HG03175 (cell line): ENCODE measurements at regions not wholly inside any gene's neighbourhood (a gene's known extent, or its start where the extent isn't known, plus 50 kb on each side); places are given as distances from the start of the nearest gene placed in this dataset.
"Not testable (repeated sequence)": the region's sequence is repeated elsewhere in the genome, so short reads cannot be mapped to it uniquely, and the experiment has no call there.

Experiments used
- ATAC-seq: cut with Tn5 transposase; IDR thresholded peaks from one replicate; pipeline ENCODE4 v1.9.1; 2021; ENCODE audit warnings: mild to moderate bottlenecking, moderate library complexity; ENCODE audit not compliant: unreplicated experiment

DNA sequence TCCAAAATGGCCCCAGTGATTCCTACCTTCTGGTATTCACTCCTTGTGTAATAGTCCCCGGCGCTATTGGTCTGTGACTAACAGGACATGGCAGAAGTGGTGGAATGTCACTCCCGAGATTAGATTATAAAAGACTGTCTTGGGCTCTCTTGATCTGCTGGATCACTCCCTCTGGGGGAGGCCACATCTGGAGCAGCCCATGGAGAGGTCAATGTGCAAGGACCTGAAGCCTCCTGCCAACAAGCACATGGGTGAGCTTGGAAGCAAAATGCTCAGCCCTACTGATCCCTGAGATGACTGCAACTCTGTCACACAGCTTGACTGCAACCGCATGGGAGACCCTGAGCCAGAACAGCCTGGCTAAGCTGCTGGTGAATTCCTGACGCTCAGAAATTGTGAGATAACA, 94.3 kb upstream of the GLI2 start:
- no peak for ATAC-seq

DNA sequence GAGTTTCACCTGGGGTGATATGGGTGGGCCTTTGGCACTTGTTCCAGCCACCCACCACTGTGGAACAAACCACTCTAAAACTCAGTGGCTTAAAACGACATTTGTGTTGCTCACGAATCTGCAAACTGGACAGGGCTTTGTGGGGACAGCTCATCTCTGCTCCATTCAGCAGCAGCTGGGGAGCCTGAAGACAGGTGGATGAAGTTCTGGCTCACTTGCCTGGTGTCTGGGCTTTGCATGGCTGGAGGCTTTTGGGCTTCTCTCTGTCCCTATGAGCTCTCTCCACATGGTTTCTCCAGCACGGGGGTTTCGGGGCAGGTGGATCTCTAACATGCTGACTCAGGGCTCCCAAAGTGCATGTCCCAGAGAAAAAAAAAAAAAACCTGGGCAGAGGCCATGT, 93.0 kb upstream of the GLI2 start:
- no peak for ATAC-seq

DNA sequence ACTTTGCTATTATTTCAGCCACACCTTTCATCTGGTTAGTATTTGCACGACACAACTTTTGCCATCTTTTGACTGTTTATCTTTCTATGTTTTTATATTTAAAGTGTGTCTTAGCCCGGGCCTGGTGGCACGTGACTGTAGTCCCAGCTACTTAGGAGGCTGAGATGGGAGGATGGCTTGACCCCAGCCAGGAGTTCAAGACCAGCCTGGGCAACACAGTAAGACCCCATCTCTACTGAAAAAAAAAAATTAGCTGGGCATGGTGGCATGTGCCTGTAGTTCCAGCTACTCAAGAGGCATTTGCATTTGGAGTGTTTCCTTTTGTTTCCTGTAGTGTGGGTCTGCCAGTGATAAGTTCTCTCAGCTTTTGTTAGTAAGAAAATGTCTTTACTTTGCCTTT, 88.7 kb upstream of the GLI2 start:
- no peak for ATAC-seq

DNA sequence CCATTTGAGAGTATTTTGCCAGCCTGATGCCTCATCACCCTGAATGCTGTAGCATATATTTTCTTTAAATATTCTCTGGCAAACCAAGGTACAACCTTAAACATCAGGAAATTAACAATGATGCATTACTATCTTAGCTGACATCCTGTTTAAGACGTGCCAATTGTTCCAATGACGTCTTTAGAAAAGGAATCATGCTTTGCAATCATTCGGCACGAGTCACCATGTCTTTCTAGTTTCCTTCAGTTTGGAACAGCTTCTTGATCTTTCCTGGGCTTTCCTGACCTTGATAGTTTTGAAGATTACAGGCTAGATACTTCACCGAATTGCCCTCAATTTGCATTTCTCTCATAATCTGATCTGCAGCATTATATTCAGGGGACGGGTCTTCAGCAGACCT, 88.2 kb upstream of the GLI2 start:
- ATAC-seq, result no peak

DNA sequence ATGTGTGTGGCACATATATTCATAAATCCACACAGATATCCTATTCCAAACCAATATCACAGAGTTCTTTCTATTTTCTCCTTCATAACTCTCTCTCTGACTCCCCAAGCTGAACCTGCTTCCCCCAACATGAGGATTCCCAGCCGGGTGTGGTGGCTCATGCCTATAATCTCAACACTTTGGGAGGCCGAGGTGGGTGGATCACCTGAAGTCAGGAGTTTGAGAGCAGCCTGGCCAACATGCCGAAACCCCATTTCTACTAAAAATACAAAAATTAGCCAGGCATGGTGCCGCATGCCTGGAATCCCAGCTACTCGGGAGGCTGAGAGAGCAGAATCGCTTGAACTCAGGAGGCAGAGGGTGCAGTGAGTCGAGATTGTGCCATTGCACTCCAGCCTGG, 86.3 kb upstream of the GLI2 start:
- ATAC-seq, result not testable (repeated sequence)

DNA sequence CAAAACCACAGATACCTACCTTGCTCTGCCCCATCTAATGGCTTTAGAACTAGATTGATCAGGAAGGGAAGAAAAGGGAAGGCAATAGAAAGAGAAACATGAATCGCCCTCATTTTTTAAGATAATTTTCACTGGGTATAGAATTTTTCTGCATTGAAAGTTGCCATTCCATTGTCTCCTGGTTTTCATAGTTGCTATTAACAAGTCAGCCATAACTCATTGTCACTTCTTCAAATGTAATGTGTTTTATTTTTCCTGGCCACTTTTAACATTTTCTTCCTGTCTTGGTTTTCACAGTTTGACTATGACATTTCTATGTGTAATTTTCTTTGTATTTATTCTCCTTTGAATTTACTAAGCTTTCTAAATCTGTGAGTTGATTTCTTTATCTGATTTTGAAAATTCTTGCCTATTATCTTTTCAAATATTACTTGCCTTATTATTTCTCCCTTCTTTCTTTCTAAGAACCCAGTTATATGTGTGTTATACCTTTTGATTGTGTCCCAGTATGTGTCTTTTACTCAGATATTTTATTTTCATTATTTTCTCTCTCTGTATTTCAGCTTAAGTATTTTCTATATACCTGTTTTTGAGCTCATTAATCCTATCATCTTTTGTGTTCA, 85.5 kb upstream of the GLI2 start:
- ATAC-seq, result no peak

DNA sequence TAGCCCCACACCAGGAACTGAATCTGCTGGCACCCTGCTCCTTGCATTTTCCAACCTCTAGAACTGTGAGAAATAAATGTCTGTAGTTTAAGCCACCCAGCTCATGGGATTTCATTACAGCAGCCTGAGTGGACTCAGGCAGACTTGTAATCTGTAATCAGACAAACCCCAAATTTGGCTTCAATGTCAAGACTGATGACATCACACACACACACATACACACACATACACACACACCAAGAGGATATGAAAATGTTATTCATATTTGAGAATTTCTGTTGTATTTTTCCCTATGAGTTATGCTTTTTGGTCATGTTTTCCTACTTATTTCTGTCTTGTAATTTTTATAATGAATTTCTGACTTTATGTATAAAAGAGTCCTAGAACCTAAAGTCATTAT, 83.8 kb upstream of the GLI2 start:
- ATAC-seq, result no peak

DNA sequence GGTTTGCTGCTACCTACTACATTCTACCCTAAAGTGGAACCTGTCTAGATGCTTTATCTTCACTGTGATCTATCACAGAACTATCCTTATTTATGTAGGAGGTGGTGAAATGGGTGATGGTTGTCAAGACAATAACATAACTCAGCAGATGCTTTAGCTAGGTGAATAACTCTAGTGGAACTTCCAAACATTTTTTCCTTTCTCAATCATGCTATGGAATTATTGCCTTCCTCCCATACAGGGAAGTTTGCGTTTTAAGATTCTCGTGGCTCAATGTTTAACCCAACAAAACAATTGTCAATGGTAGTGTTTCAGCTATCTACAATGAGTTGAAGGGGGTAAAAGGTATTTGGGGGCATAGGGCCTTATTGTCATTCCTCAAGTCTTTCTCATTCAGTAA, 82.6 kb upstream of the GLI2 start:
- ATAC-seq, result no peak

DNA sequence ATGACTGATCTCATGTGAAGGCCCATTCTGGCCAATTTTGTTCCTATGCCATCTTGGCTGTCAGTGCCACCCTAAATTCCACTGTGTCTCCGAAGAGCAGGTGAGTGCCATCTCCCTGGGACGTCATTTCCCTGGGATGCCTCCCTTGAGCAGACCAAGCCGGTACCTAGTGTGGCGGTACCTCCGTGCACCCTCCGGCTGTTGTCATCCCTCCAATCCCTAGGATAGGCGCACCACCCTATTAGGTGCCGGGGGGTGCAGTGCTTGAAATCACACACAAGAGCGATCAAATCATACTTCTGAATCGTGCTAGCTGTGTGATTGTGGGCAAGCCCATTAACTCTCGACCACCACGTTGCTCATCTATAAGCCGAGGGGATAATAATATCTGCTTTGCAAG, 81.8 kb upstream of the GLI2 start:
- ATAC-seq, result no peak

DNA sequence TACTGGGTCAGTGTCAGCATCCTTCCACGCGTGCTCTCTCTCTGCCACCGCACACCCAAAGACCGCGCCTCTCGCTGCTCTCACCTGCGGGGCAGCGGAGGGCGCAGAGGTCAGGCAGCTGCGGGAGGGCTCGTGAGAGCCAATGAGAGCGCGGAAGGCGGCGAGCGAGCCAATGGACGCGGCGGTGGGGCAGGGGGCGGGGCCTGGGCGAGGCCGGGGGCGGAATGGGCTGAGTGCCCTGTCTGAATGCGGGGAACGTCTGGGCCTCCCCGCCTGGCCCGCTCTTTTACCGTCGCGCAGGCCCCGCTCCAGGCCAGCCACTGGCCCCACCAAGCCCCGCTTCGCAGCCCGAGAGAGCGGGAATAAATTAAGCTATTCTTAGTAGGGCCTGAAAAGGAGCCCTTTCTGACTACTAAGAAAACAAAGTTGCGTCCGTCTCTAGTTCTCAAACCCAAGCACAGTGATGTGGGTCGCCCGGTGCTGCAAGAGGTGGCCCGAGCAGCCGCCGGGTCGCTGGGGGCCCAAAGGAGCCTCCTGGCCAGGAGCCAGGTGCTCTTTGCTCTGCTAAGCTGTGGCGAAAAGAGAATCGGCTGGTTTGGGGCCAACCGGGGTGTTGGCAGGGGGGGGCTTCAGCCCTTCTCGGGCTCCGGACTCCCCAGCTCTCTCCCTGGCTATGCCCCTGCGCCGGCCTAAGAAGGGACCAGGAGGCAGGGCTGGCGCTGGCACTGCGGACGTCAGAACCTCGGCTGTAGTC, 81.1 kb upstream of the GLI2 start:
- no peak for ATAC-seq

DNA sequence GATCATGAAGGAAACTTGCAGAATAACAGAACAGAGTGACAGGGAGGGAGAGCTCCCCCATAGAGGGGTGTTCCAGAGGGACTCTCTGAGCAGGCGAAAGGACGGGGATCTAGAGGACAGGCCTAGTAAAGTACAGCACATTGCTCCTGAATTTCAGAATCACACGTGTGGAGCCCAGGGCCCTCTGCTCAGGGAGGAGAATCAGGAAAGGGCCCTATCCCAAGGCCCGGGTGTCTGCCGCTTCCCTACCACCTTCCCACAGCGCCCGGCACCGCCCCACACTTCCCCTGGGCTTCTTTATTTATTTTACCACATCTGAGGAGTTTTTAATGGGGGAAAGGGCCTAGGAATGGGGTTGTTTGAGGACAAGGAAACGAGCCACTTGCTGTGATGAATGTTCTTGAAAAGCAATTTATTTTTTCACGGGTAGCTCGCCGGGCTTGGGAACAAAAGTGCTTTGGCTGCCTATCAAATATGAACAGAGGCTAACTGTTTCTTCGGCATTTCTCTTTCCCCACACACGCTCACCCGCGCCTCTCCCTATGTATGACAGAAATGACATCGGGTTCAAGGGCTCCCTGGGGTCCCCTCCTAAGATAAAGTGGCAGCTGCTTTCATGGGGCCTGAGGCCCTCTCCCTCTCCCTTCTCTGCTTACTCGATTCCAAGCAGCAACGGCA, 79.3 kb upstream of the GLI2 start:
- no peak for ATAC-seq

DNA sequence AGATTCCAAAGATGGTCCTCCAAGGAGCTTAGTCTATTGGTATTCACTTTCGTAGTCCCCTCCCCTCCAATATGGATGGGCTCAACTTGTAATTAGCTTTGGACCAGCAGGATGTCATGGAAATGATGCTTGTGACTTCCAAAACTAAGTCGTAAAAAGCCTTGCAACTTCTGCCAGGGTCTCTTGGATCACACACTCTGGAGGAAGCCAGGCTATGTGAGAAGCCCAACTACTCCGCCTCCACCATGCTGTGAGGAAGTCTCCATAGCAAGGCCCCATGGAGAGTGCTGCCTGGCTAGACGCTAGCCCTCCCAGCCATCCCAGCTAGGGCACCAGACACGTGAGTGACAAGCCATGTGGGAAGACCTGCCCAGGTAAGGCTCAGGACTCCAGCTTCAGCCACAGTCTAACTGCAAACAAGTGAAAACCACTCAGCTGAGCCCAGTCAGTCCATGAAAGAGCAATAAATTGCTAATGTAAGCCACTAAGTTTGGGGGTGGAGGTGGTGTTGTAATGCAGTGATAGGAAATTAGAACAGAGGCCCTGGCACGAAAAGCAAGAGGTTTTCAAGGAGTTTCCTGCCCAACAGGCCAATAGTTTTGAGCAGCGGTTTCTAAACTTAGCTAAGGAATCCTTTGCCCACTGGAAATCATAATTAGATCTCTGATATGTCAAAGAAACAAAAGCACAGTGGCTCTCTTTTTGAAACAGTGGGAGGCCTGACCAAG, 77.5 kb upstream of the GLI2 start:
- ATAC-seq, result no peak

DNA sequence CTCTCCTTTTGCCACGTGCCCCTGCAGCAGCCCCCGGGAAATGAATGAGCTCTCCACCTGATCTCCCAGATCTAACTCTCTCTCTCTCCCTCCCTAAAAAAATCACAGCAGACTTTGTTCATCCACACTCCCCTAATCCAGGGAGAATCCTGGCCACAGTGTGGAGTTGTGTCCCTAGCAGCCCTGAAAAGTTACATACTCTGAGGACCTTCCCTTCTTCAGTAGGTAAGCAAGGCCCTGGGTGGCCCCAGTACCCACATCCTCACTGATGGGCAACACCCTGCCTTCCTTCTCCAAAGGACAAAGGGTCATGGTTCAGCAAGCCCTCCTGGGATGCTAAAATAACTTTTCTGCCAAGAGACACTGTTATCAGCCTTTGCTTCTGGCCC, 76.9 kb upstream of the GLI2 start:
- no peak for ATAC-seq

DNA sequence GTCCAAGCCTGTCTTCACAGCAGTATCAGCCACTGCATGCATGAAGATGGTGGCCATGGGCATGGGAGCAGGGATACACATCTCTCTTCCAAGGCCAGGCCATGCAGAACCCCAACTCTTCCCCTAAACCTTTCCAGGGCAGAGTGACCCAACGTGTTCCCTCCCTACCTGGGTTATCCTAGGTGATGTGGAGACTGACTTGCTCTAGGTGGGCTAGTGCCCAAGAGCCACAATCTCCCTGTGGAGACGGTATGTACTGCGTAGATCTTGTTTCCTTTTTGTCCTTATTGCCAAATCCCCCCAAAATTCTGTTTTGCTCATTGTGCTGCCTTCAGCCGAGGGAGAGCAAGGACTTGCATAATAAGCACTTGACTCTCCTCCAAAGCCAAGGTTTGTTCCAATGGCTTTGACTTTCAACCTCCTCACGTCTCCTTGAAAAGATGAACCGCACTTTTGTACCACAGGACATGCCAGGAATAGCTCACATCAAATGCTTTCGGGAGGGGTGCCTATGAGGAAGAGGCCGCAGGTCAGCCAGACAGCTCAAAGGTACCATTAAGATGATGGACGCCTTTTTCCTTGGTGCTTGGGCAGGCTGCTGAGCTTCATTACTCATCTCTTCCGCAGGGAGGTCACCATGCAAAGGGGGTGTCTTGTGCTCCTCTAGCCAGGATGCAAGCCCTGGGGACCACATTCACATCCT, 76.2 kb upstream of the GLI2 start:
- no peak for ATAC-seq

DNA sequence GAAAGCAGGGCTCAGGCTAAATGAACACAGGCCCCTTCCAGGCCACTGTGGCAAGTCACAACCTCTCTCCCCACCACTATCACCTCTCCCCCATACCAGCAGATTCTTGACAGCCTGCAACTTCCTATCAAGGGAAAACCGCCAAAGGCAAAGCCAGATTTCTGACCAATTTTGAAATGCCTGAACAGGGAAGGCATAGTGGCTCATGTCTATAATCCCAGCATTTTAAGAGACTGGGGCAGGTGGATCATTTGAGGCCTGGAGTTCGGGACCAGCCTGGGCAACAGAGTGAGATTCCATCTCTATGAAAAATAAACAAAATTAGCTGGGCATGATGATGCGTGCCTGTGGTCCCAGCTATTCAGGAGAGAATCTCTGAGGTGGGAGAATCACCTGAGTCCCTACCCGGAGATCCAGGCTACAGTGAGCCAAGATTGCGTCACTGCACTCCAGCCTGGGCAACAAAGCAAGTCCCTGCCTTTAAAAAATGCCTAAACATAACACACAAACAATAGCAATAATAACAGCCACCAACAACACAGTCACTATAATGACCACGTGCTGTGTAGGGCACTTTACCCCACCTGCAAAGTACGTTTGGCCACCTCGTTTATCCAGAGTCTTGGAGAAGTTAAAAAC, 75.5 kb upstream of the GLI2 start:
- ATAC-seq, result no peak

DNA sequence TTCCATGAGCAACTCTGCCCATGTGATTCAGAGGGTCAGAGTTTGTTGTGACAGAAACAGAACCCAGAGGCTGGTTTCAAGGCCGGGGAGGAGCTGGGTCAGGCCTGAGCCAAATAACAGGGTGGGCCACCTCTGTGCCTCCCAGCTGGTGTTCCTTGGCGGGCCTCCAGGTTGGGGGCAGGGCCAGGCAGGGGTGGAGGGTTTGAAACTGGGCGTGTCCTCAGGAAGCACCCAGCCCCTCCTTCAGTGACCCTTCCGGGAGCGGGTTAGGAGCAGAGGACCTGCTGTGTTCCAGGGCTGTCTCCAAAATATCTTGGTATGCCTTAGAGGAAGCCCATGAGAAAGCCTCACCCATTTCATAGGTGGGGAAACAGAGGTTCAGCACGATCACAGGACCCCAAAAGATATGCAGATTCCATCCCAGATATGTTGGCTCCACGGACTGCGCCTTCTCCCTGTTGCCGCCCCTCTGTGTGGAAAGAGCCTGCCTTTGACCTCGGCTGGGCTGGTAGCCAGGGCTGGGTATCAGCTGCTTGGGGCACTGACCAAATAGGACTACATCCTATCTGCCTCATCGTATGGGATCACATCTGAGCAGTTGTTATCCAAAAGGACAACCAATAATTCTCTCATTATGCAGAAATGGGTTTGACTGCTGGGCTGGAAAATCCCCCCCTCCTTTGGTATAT, 74.8 kb upstream of the GLI2 start:
- ATAC-seq, result no peak

DNA sequence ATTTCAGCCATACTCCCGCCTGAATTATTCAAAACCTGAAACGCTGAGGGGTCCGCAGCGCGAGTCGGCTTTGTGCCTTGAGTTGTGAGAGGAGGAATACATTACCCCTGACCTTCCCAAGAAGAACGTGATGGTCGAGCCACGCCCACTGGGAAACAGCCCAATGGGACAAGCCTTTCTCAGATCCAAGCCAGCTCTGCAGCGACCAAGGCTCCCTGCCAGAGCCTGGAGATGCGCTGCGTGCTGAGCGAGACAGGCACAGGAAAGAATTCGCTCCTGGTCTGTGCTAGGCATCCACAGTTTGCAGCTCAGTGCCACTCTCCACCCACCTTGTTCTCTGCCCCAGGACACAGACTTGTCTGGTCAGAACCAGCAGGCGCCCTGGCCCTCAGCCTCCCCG, 74.1 kb upstream of the GLI2 start:
- no peak for ATAC-seq

DNA sequence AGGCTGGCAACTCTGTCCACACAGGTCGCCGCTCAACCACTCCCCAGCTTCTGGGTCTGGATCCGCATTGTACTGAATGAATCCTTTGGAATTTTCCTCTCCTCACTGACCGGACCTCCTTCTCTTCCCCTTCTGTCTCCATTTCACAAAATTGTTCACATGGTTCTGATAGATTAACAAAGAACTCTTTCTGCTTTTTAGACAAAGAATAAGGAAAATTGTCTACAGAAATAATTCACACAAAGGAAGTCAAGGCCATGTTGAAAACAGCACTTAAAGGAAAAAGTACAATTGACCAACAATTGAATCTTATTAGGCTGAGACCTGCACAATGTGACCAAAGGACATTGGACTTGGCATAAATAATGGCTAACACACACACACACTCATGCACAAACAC, 73.6 kb upstream of the GLI2 start:
- no peak for ATAC-seq

DNA sequence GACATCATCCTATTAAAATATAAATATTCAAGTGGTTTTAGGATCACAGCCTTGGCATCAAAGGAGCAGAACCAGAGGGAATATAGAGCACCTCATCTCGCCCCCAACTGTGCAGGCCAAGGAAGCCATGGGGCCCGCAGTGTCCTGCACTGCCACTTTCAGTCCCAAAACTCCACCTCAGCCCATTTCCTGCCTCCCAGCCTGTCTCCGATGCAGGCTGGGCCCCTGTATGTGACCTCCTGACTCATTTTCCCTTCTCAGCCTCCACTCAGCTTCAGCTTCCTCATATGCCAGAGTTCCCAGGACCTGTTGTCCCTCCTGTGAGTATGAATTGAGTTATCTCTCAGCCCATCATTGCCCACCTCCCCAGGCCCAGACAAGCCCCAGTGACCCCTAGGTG, 72.9 kb upstream of the GLI2 start:
- no peak for ATAC-seq

DNA sequence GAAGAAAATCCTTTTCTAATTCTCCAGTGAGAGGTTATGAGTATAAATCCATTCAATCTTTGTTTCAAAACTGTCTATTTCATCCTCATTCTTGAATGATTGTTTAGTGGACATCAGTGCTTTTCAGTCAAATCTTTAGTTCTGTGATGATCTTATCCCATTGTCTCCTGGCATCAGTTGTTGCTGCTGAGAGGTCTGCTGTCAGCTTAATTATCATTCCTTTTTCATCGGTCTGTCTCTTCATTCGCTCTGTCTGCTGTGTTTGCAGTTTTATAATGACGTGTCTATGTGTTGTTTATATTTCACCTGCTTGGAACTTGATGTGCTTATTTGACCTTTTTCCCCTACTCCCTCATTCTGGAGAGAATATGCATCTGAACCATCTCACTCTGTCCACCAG, 69.2 kb upstream of the GLI2 start:
- no peak for ATAC-seq
